Mesenchymal stem cell (in vitro differentiated cells and primary cell): ENCODE measurements at regions not wholly inside any gene's neighbourhood (a gene's known extent, or its start where the extent isn't known, plus 50 kb on each side); places are given as distances from the start of the nearest gene placed in this dataset.

ENCODE experiments used
- DNase-seq: peaks from one replicate; pipeline ENCODE4 v3.0.0-alpha.2; 2013
- H2AFZ ChIP-seq: one replicate; pipeline ENCODE4 v1.6.1; 2013; ENCODE audit warnings: low read depth, mild to moderate bottlenecking, control low read depth, inconsistent platforms, low read length, moderate library complexity
- H2AK5ac ChIP-seq: 2 replicates; pipeline ENCODE4 v1.6.1; 2013; ENCODE audit warnings: low read length, moderate library complexity, mild to moderate bottlenecking, inconsistent platforms; ENCODE audit not compliant: severe bottlenecking
- H2BK120ac ChIP-seq: one replicate; pipeline ENCODE4 v1.6.1; 2013; ENCODE audit warnings: low read depth, mild to moderate bottlenecking, inconsistent platforms, low read length, moderate library complexity
- H2BK12ac ChIP-seq, 2 experiments: one replicate each; pipeline ENCODE4 v1.6.1; 2013; ENCODE audit warnings: inconsistent platforms in 2 of 2, low read length in 2 of 2, mild to moderate bottlenecking in 2 of 2, moderate library complexity in 2 of 2, control low read depth in 1 of 2
- H2BK15ac ChIP-seq: one replicate; pipeline ENCODE4 v1.6.1; 2013; ENCODE audit warnings: mild to moderate bottlenecking, low read depth, inconsistent platforms; ENCODE audit not compliant: poor library complexity, severe bottlenecking
- H2BK5ac ChIP-seq: 2 replicates; pipeline ENCODE4 v1.6.1; 2013; ENCODE audit warnings: low read depth, mild to moderate bottlenecking, low read length, control low read depth, inconsistent platforms; ENCODE audit not compliant: poor library complexity, severe bottlenecking
- H3K14ac ChIP-seq, 2 experiments: one replicate each; pipeline ENCODE4 v1.6.1; 2013; ENCODE audit warnings: inconsistent platforms in 2 of 2, low read length in 2 of 2, control low read depth in 1 of 2, mild to moderate bottlenecking in 1 of 2, moderate library complexity in 1 of 2
- H3K18ac ChIP-seq, 2 experiments: one replicate each; pipeline ENCODE4 v1.6.1; 2013; ENCODE audit warnings: inconsistent platforms in 2 of 2, low read length in 2 of 2, control low read depth in 1 of 2, low read depth in 1 of 2, mild to moderate bottlenecking in 1 of 2
- H3K23ac ChIP-seq, 2 experiments: one replicate each; pipeline ENCODE4 v1.6.1; 2013; ENCODE audit warnings: inconsistent platforms in 2 of 2, low read length in 2 of 2, mild to moderate bottlenecking in 2 of 2, moderate library complexity in 2 of 2, control low read depth in 1 of 2
- H3K27ac ChIP-seq: 2 replicates; pipeline ENCODE4 v1.5.1; 2013; ENCODE audit warnings: mild to moderate bottlenecking, moderate library complexity, low read length, control low read depth, inconsistent platforms; ENCODE audit not compliant: poor library complexity, severe bottlenecking
- H3K27me3 ChIP-seq, 2 experiments: 2 replicates each; pipeline versions ENCODE4 v1.6.1 to v1.7.0; 2013; ENCODE audit warnings: low read length in 2 of 2, mild to moderate bottlenecking in 2 of 2, moderate library complexity in 2 of 2, control low read depth in 1 of 2, inconsistent platforms in 1 of 2; ENCODE audit not compliant: control insufficient read depth in 1 of 2, insufficient read depth in 1 of 2
- H3K36me3 ChIP-seq, 2 experiments: 2 replicates each; pipeline versions ENCODE4 v1.6.1 to v1.7.0; 2013; ENCODE audit warnings: low read length in 2 of 2, control low read depth in 1 of 2, inconsistent platforms in 1 of 2, low read depth in 1 of 2, mild to moderate bottlenecking in 1 of 2; ENCODE audit not compliant: insufficient read depth in 2 of 2, control insufficient read depth in 1 of 2
- H3K4ac ChIP-seq, 2 experiments: one replicate each; pipeline ENCODE4 v1.6.1; 2013; ENCODE audit warnings: inconsistent platforms in 2 of 2, low read length in 2 of 2, mild to moderate bottlenecking in 2 of 2, moderate library complexity in 2 of 2, control low read depth in 1 of 2, low read depth in 1 of 2
- H3K4me1 ChIP-seq: 2 replicates; pipeline ENCODE4 v1.6.1; 2013; ENCODE audit warnings: low read depth, low read length, control low read depth; ENCODE audit not compliant: control insufficient read depth, insufficient read depth
- H3K4me2 ChIP-seq: 2 replicates; pipeline ENCODE4 v1.6.1; 2013; ENCODE audit warnings: low read length, mild to moderate bottlenecking, inconsistent platforms; ENCODE audit not compliant: poor library complexity, severe bottlenecking
- H3K4me3 ChIP-seq, 2 experiments: 2 replicates each; pipeline versions ENCODE4 v1.5.1 to v1.7.0; 2013; ENCODE audit warnings: low read length in 2 of 2, mild to moderate bottlenecking in 2 of 2, control low read depth in 1 of 2, low read depth in 1 of 2; ENCODE audit not compliant: insufficient read depth in 1 of 2
- H3K79me1 ChIP-seq: replicated peaks from 2 replicates; pipeline ENCODE4 v1.6.1; 2013; ENCODE audit warnings: mild to moderate bottlenecking, control low read depth, low read length, inconsistent platforms; ENCODE audit not compliant: poor library complexity, severe bottlenecking
- H3K9ac ChIP-seq: 2 replicates; pipeline ENCODE4 v1.7.0; 2013; ENCODE audit warnings: mild to moderate bottlenecking, low read length, moderate library complexity
- H3K9me3 ChIP-seq: 2 replicates; pipeline ENCODE4 v1.7.0; 2013; ENCODE audit warnings: mild to moderate bottlenecking, low read length; ENCODE audit not compliant: control insufficient read depth
- H4K8ac ChIP-seq: one replicate; pipeline ENCODE4 v1.6.1; 2013; ENCODE audit warnings: inconsistent platforms, mild to moderate bottlenecking, low read length, moderate library complexity
- H4K91ac ChIP-seq: one replicate; pipeline ENCODE4 v1.6.1; 2013; ENCODE audit warnings: mild to moderate bottlenecking, low read length, inconsistent platforms
- WGBS: methylation state at CpG from one replicate; pipeline ENCODE4 v1.1.7; 2013; ENCODE audit warnings: mixed read lengths; 5-methylcytosine and 5-hydroxymethylcytosine counted together

DNA sequence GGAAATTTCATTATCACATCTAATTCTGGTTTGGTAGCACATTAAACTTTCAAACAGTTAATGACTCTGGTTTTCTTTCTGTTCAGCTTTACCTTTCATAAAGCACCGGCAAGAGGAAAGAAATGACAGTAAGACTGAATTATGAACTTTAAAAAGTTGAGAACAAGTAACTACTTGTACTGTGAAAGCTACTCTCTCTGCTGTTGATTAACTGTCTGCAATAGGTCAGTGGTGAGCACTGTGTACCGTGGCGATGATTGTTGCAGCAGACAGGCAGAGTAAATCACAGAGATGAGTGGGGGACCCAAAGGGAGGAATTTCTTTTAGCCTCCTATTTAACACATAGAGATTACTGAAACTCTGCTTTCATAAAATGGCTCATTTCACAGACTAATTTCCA lies 74.0 kb upstream of the MEF2C start:
- Histone ChIP-seq H4K91ac (no peak overlapping the region), H2BK5ac (no peak overlapping the region), H3K4ac (no peak overlapping the region), H2AFZ (no peak overlapping the region), H3K27ac (no peak overlapping the region), H3K4me2 (no peak overlapping the region), H2BK12ac (no peak overlapping the region), H3K9me3 (no peaks in the 10 kb centered on the region), H3K79me1 (no peaks in the 10 kb centered on the region), H3K36me3 (no peaks in the 10 kb centered on the region), H2BK120ac (no peak overlapping the region), H3K18ac (peak overlapping the region in 1 of 2 experiments; percentile 34), H2AK5ac (no peak overlapping the region), H3K14ac (no peak overlapping the region), H4K8ac (no peak overlapping the region), H3K4me1 (no peaks in the 10 kb centered on the region), H3K27me3 (no peaks in the 10 kb centered on the region), H3K9ac (no peak overlapping the region), H2BK15ac (no peak overlapping the region), H3K4me3 (no peak overlapping the region), H3K23ac (no peak overlapping the region)
- no peak for DNase-seq
- WGBS, result 71% methylated on average over 1 of the region's 3 CpGs

DNA sequence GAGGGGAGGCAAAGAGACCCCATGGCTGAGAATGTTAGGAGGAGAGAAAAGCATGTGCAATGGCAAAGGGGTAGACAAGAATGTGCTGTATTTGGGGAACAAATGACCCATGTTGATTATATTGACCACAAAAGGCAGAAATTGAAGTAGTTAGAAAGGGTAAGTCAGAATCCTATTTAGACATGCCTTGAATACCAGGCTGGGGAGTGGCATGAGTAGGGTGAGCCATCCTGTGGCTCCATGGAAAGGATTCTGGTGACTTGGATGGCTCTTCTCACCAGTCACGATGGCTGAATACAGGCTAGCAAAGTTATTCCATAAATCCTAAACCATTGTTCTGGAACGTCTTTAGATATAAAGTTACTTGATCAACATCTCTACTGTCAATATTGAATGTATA lies 73.4 kb upstream of the MEF2C start:
- Histone ChIP-seq H2BK5ac (no peak overlapping the region), H3K4ac (no peak overlapping the region), H3K9me3 (no peaks in the 10 kb centered on the region), H3K4me3 (no peak overlapping the region), H3K36me3 (no peaks in the 10 kb centered on the region), H2AFZ (no peak overlapping the region), H3K4me2 (no peak overlapping the region), H3K27me3 (no peaks in the 10 kb centered on the region), H2AK5ac (no peak overlapping the region), H3K4me1 (no peaks in the 10 kb centered on the region), H2BK12ac (no peak overlapping the region), H3K14ac (no peak overlapping the region), H4K8ac (no peak overlapping the region), H2BK15ac (no peak overlapping the region), H3K27ac (no peak overlapping the region), H3K23ac (no peak overlapping the region), H3K79me1 (no peaks in the 10 kb centered on the region), H3K18ac (no peak overlapping the region), H2BK120ac (no peak overlapping the region), H3K9ac (no peak overlapping the region), H4K91ac (no peak overlapping the region)
- no peak for DNase-seq
- no CpG with 5 or more reads among the region's 2 CpGs for WGBS

DNA sequence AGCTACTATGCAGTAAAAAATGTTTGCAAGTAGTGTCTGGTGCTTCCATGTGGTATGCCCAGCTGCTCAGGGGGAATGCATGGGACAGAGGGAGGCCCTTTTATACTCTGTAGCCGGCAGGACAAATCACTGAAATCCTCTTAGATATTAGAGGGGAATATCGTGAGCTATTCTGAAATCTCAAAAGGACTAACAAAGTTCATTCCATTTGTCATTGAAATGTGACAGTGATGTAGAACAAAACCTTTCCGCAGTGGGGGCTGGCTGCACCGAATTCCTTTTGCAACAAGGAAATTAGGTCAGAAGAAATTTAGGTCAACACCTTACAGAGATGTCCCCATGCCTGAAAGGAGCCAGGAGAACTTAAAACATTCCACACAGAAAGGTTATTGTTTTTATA lies 72.4 kb upstream of the MEF2C start:
- Histone ChIP-seq H3K4ac (no peak overlapping the region), H3K4me1 (no peaks in the 10 kb centered on the region), H2BK12ac (no peak overlapping the region), H3K27ac (no peak overlapping the region), H3K4me3 (no peak overlapping the region), H3K27me3 (no peaks in the 10 kb centered on the region), H3K36me3 (no peaks in the 10 kb centered on the region), H3K4me2 (no peak overlapping the region), H3K9me3 (no peaks in the 10 kb centered on the region), H3K14ac (no peak overlapping the region), H3K18ac (no peak overlapping the region), H2BK15ac (no peak overlapping the region), H3K79me1 (no peaks in the 10 kb centered on the region), H3K23ac (no peak overlapping the region), H3K9ac (no peak overlapping the region), H2AK5ac (no peak overlapping the region), H4K91ac (no peak overlapping the region), H4K8ac (no peak overlapping the region), H2AFZ (no peak overlapping the region), H2BK5ac (no peak overlapping the region), H2BK120ac (no peak overlapping the region)
- no peak for DNase-seq
- 64% methylated on average over 2 of the region's 4 CpGs for WGBS

DNA sequence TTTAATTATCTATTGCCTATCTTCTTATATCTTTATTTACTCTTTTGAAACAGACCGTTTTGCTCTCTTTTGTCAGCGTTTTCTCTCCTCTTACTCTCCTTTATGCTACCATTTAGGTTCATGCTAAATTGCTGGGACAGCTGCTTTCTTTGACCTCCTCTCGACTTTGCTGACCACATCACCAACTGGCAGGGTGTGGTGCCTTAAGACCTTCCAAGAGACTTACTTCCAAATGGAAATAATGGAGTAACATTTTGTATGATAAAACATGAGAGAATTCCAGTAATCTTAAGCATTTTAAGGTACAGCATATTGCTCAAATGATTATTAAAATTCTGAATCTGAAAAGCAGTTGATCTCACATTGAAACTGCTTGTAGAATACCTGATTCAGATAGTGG lies 71.5 kb upstream of the MEF2C start:
- Histone ChIP-seq H3K27me3 (no peaks in the 10 kb centered on the region), H2BK120ac (no peak overlapping the region), H2AK5ac (no peak overlapping the region), H3K79me1 (no peaks in the 10 kb centered on the region), H3K4me3 (no peak overlapping the region), H3K27ac (no peak overlapping the region), H3K9me3 (no peaks in the 10 kb centered on the region), H2BK12ac (no peak overlapping the region), H4K8ac (no peak overlapping the region), H3K4me2 (no peak overlapping the region), H3K23ac (no peak overlapping the region), H2BK5ac (no peak overlapping the region), H4K91ac (no peak overlapping the region), H3K18ac (no peak overlapping the region), H2AFZ (no peak overlapping the region), H3K4me1 (no peaks in the 10 kb centered on the region), H3K9ac (no peak overlapping the region), H3K4ac (no peak overlapping the region), H3K14ac (no peak overlapping the region), H2BK15ac (no peak overlapping the region), H3K36me3 (no peaks in the 10 kb centered on the region)
- WGBS, result 69% methylated on average over 3 of the region's 3 CpGs
- DNase-seq, result no peak
